ENCODE measurements at regions not wholly inside any gene's neighbourhood (a gene's known extent, or its start where the extent isn't known, plus 50 kb on each side); places are given as distances from the start of the nearest gene placed in this dataset.

DNA sequence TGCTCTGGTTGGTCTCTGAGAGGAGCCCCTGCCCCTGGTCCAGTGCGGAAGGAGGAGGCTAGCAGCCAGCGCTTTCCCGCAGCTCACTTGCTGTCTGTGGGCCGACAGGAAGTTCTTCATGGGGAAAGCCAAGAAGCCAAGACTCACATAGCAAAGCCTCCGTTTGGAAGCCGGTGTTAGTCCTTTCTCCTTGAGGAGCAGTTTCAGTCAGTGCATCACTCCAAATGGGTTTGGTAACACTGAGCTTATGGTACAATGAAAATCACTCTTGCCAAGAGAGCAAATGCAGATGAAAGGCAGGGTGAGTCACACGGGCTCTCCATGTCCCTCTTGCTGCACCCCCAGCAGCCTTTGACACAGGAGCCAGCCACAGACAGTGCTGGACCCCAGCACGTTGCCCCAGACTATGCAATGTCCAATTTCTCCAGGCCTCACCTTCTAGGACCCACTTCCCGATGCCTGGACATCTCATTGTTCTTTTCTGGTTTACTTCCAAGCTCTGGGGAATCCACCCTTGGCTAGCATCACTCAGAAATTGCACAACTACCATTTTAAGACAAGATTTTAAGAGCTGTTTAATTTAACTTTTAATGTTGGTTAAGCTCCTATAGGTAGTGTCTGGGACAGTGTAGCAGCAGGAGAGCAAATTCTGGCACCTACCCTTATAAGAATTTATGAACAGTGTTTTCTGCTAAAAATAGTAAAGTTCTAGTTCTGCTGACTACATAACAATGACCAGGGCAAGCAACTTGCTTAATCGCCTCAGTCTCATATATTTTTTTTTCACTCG lies 174.9 kb downstream of the ASB1 start:
- peak; percentile 77 for ATAC-seq
- 28 to 32% methylated on average over 2 to 4 of the region's 11 CpGs for WGBS, 2 donors (ENCODE audit: low coverage in 1 of 2)
- peaks cover 16 to 63% (median 24%) of the 10 kb centered on the region in 3 donors for H3K4me1 ChIP-seq
- peak overlapping the region; percentile 87 to 92 (median 88) for H3K27ac ChIP-seq
- no peaks in the 10 kb centered on the region for H3K36me3 ChIP-seq
- TF ChIP-seq EP300 (IDR thresholded peaks at IDR 0.05), result no peak
- peak; percentile 81 for TF ChIP-seq POLR2AphosphoS5 (IDR thresholded peaks at IDR 0.05)
- H3K27me3 ChIP-seq, result no peaks in the 10 kb centered on the region
- no peaks in the 10 kb centered on the region for H3K9me3 ChIP-seq
- H3K4me3 ChIP-seq, result no peak overlapping the region

DNA sequence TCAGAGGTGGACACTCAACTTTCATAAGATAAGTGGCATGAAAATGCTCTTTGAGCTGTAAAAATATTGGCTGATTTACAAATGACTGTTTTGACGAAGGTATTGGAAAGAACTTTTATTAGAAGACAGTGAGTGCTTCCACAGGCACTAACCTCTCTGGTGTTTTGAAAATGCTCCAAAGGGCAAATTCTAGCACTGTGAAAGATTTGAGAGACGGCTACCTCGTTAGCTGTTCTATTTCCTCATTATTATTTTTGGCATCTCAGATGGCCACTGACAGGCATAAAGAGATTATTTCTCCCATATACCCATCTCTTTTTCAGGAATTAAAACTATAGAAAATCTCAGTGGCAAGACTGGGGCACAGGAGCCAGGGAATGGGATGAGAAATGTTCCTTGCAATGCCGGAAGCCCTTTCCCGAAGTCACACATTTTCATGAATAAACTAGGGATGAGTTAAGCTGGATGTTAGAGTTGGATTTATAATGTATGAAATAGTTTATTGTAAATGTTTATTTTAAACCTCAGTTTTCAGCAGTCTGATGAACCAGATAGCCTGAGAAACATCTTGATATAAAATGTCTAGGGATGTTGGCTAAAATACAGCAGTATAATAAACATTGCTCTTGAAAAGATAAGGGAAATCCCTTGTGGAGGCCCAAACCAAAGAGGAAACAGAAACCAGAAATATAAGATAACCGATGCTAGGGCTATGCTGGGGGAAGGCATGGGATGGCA lies 175.7 kb downstream of the ASB1 start:
- ATAC-seq, result no peak
- no peaks in the 10 kb centered on the region for H3K27me3 ChIP-seq
- TF ChIP-seq EP300 (IDR thresholded peaks at IDR 0.05), result no peak
- TF ChIP-seq POLR2AphosphoS5 (IDR thresholded peaks at IDR 0.05), result no peak
- H3K9me3 ChIP-seq, result no peaks in the 10 kb centered on the region
- H3K4me1 ChIP-seq, result peaks cover 16 to 57% (median 24%) of the 10 kb centered on the region in 3 donors
- 8 to 23% methylated on average over 5 to 6 of the region's 6 CpGs for WGBS, 2 donors (ENCODE audit: low coverage in 1 of 2)
- peak overlapping the region; percentile 87 to 92 (median 88) for H3K27ac ChIP-seq
- H3K4me3 ChIP-seq, result no peak overlapping the region
- H3K36me3 ChIP-seq, result no peaks in the 10 kb centered on the region

DNA sequence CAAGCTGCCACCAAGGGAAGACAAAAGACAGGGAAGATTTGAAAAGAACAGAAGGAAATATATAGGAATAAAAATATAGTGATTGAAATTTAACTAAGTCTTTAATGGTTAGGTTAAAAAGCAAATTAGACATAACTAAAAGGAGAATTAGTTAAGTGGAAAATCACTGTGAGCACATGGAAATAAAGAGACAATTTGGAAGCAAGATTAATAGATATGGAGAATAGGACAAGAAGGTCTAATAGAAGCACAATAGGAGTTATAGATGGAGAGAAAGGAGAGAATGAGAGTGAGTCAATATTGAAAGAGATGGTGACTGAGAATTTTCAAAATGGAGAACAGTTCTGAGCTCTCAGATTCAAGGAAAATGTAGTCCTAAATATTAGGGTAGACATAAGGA lies 176.9 kb downstream of the ASB1 start:
- ATAC-seq, result no peak
- Histone ChIP-seq H3K9me3 (peaks cover 0 to 5% (median 0%) of the 10 kb centered on the region in 3 donors), H3K4me3 (no peak overlapping the region), H3K27me3 (no peaks in the 10 kb centered on the region), H3K27ac (peak overlapping the region in 1 of 4 donors; percentile 92), H3K36me3 (no peaks in the 10 kb centered on the region), H3K4me1 (peaks cover 10 to 45% (median 16%) of the 10 kb centered on the region in 3 donors)
- TF ChIP-seq, protein P1, sequence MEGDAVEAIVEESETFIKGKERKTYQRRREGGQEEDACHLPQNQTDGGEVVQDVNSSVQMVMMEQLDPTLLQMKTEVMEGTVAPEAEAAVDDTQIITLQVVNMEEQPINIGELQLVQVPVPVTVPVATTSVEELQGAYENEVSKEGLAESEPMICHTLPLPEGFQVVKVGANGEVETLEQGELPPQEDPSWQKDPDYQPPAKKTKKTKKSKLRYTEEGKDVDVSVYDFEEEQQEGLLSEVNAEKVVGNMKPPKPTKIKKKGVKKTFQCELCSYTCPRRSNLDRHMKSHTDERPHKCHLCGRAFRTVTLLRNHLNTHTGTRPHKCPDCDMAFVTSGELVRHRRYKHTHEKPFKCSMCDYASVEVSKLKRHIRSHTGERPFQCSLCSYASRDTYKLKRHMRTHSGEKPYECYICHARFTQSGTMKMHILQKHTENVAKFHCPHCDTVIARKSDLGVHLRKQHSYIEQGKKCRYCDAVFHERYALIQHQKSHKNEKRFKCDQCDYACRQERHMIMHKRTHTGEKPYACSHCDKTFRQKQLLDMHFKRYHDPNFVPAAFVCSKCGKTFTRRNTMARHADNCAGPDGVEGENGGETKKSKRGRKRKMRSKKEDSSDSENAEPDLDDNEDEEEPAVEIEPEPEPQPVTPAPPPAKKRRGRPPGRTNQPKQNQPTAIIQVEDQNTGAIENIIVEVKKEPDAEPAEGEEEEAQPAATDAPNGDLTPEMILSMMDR (IDR thresholded peaks at IDR 0.05), result no peak
- TF ChIP-seq POLR2A (IDR thresholded peaks at IDR 0.05) (no peak), EP300 (IDR thresholded peaks at IDR 0.05) (no peak), POLR2AphosphoS5 (IDR thresholded peaks at IDR 0.05) (no peak)

DNA sequence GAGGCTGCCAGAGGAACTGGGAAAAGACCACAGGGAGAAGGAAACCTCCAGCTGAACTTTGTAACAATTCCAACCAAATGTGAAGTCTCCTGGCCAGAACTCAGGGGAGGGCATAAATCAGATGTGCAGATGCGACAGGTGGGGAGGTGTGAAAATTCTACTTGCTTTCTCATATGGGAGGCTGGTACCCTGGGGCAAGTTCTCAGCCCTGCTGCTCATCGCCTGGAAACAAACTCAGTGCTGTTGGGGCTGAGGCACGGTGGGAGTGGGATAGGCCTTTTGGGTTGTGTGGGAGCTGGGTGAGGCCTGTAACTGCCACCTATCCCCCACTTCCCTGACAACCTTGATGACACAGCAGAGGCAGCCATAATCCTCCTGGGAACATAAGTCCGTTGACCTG lies 179.6 kb downstream of the ASB1 start:
- no peaks in the 10 kb centered on the region for H3K36me3 ChIP-seq
- TF ChIP-seq POLR2AphosphoS5 (IDR thresholded peaks at IDR 0.05), result no peak
- TF ChIP-seq, protein P1 (IDR thresholded peaks at IDR 0.05), result no peak
- TF ChIP-seq POLR2A (IDR thresholded peaks at IDR 0.05), result no peak
- no peak for TF ChIP-seq EP300 (IDR thresholded peaks at IDR 0.05)
- H3K27ac ChIP-seq, result no peak overlapping the region
- H3K27me3 ChIP-seq, result no peaks in the 10 kb centered on the region
- no peak overlapping the region for H3K4me3 ChIP-seq
- peaks cover 8 to 19% (median 11%) of the 10 kb centered on the region in 3 donors for H3K4me1 ChIP-seq
- peaks cover 0 to 28% (median 0%) of the 10 kb centered on the region in 3 donors for H3K9me3 ChIP-seq
- 83% methylated on average over 2 of the region's 4 CpGs; no CpG with 5 or more reads in 1 of the 2 donors for WGBS, 2 donors (ENCODE audit: low coverage in 1 of 2)
- no peak for ATAC-seq

DNA sequence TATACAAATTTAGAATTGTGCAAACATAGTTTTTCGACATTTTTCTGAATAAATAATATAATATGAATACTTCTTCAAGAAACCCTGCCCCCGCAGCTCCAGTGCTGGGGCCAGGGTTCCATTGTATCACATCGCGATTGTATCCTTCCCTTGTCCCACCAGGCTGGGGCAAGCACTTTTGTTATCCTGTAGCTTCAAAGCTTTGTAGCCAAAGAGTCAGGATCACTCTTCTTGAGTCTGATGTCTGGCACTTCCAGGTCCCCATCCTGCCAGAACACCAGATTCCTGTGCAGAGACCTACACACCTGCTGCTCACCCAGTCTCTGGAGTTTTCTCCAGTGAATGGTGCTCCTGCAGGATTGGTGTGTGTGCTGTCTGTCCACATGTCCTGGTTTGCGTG lies 186.9 kb downstream of the ASB1 start:
- Histone ChIP-seq H3K27me3 (no peaks in the 10 kb centered on the region), H3K9me3 (peaks cover 0 to 32% (median 0%) of the 10 kb centered on the region in 3 donors), H3K4me1 (no peaks in the 10 kb centered on the region), H3K27ac (no peak overlapping the region), H3K36me3 (no peaks in the 10 kb centered on the region), H3K4me3 (no peak overlapping the region)
- WGBS, 2 donors (ENCODE audit: low coverage in 1 of 2), result 66 to 67% methylated on average over 5 of the region's 5 CpGs
- ATAC-seq, result no peak
- TF ChIP-seq, protein P1 (IDR thresholded peaks at IDR 0.05), result no peak
- TF ChIP-seq POLR2A (IDR thresholded peaks at IDR 0.05), result no peak
- TF ChIP-seq EP300 (IDR thresholded peaks at IDR 0.05), result no peak

All from gastroesophageal sphincter (tissue), 4 donors.